K562 (cell line): ENCODE measurements at regions not wholly inside any gene's neighbourhood (a gene's known extent, or its start where the extent isn't known, plus 50 kb on each side); places are given as distances from the start of the nearest gene placed in this dataset.

Experiments
- ATAC-seq: fragments of 200-7000 bp; cut with Tn5 transposase; 3 replicates; pipeline ENCODE4 v1.9.1; 2020; ENCODE audit warnings: moderate library complexity
- BruUV-seq: library from RNA; stranded (reverse); fragments of 400-500 nt; replicated peaks from 2 replicates; lab custom pipeline; 2021; lab: Mats Ljungman, UMichigan
- CTCF ChIA-PET: fragments of 300-600 bp; formaldehyde crosslinking; extraction: SDS; loops from one replicate; lab custom pipeline; 2021; ENCODE audit warnings: low intra/inter-chr PET ratio; lab: Yijun Ruan, JAX
- POLR2A ChIA-PET: fragments of 300-600, 350-650 bp; sonication (Branson Sonifier 250); formaldehyde crosslinking; extraction: SDS; loops from one replicate; lab custom pipeline; 2021; ENCODE audit warnings: antibody characterized with exemption, inconsistent platforms; lab: Yijun Ruan, JAX
- DNase-seq, 4 experiments: peaks; one replicate each; pipeline versions ENCODE4 v3.0.0 to v3.0.0-alpha.2; 2011 to 2018; ENCODE audit warnings: low spot score in 3 of 4, mixed read lengths in 3 of 4; ENCODE audit errors: extremely low read depth in 1 of 4
- FAIRE-seq: peaks from 2 replicates; lab custom pipeline; 2011; peaks lifted over from hg19 to GRCh38; lab: Jason Lieb, UNC
- H2AFZ ChIP-seq: 2 replicates; pipeline ENCODE4 v1.6.0; 2011; ENCODE audit warnings: low read depth, low read length, control low read depth, inconsistent platforms
- H3K27ac ChIP-seq: fragments of 200-600 bp; 3 replicates; pipeline ENCODE4 v1.8.0; 2011; ENCODE audit warnings: low read depth, mild to moderate bottlenecking, control low read depth, inconsistent platforms, low read length, moderate library complexity, mixed read lengths; ENCODE audit errors: extremely low read depth
- H3K27me3 ChIP-seq, 2 experiments: fragments of 300-600 bp in 1 of 2; 2 replicates in 1 of 2; 3 replicates in 1 of 2; pipeline versions ENCODE4 v1.6.0 to v1.8.0; 2011; ENCODE audit warnings: inconsistent platforms in 2 of 2, low read length in 2 of 2, mild to moderate bottlenecking in 1 of 2, mixed read lengths in 1 of 2, moderate library complexity in 1 of 2; ENCODE audit not compliant: control insufficient read depth in 2 of 2, insufficient read depth in 2 of 2
- H3K36me3 ChIP-seq: fragments of 300-600 bp; 3 replicates; pipeline ENCODE4 v1.8.0; 2011; ENCODE audit warnings: mild to moderate bottlenecking, low read length, inconsistent platforms; ENCODE audit not compliant: control insufficient read depth, insufficient read depth
- H3K4me1 ChIP-seq, 2 experiments: fragments of 200-600 bp in 1 of 2; replicated peaks in 1 of 2; 2 replicates in 1 of 2; 3 replicates in 1 of 2; pipeline versions ENCODE4 v1.5.1 to v1.8.0; 2011; ENCODE audit warnings: inconsistent platforms in 2 of 2, low read length in 2 of 2, mild to moderate bottlenecking in 1 of 2, mixed read lengths in 1 of 2, moderate library complexity in 1 of 2; ENCODE audit not compliant: control insufficient read depth in 2 of 2, insufficient read depth in 2 of 2
- H3K4me2 ChIP-seq: 2 replicates; pipeline ENCODE4 v1.6.1; 2011; ENCODE audit warnings: low read length, control low read depth, inconsistent platforms, mixed read lengths; ENCODE audit not compliant: insufficient read depth
- H3K4me3 ChIP-seq: fragments of 200-600 bp; sonication (generic), shearing (Covaris generic); 2 replicates; pipeline ENCODE4 v1.5.1; 2016; ENCODE audit warnings: control low read depth, inconsistent platforms
- H3K79me2 ChIP-seq: fragments of 200-600 bp; 3 replicates; pipeline ENCODE4 v1.8.0; 2011; ENCODE audit warnings: low read length, inconsistent platforms; ENCODE audit not compliant: control insufficient read depth, insufficient read depth
- H3K9ac ChIP-seq, 2 experiments: 2 replicates each; pipeline versions ENCODE4 v1.6.0 to v1.6.1; 2011; ENCODE audit warnings: low read depth in 2 of 2, low read length in 2 of 2, control low read depth in 1 of 2, inconsistent platforms in 1 of 2, mild to moderate bottlenecking in 1 of 2, mixed read lengths in 1 of 2; ENCODE audit not compliant: insufficient read depth in 1 of 2
- H3K9me1 ChIP-seq: one replicate; pipeline ENCODE4 v1.6.0; 2011; ENCODE audit warnings: inconsistent platforms, mild to moderate bottlenecking, low read length, moderate library complexity; ENCODE audit not compliant: control insufficient read depth, insufficient read depth
- H3K9me3 ChIP-seq: replicated peaks from 2 replicates; pipeline ENCODE4 v1.5.1; 2011; ENCODE audit warnings: low read depth, low read length, inconsistent platforms; ENCODE audit not compliant: control insufficient read depth, insufficient read depth
- H4K20me1 ChIP-seq: replicated peaks from 2 replicates; pipeline ENCODE4 v1.6.1; 2011; ENCODE audit warnings: low read length, inconsistent platforms, mixed read lengths; ENCODE audit not compliant: control insufficient read depth, insufficient read depth
- CBX1 ChIP-seq: sonication (generic); IDR thresholded peaks from 2 replicates; pipeline ENCODE4 v1.6.1; 2016; ENCODE audit warnings: antibody characterized with exemption, low read depth, mild to moderate bottlenecking
- CREBBP ChIP-seq: IDR thresholded peaks from one replicate; pipeline ENCODE4 v1.6.1; 2012; ENCODE audit warnings: low read depth, mild to moderate bottlenecking, control low read depth, inconsistent platforms, low read length
- ETS2 ChIP-seq: IDR thresholded peaks from 2 replicates; pipeline ENCODE4 v1.6.1; 2016; ENCODE audit warnings: borderline replicate concordance, missing genetic modification characterization, mild to moderate bottlenecking, moderate library complexity, missing compliant biosample characterization; ENCODE audit not compliant: poor library complexity, severe bottlenecking
- ETV5 ChIP-seq: sonication (generic); formaldehyde crosslinking; IDR thresholded peaks from 2 replicates; pipeline ENCODE4 v1.4.0; 2020; ENCODE audit warnings: low read depth, mild to moderate bottlenecking, missing genetic modification reagents
- FOXK2 ChIP-seq, 2 experiments: fragments of 450-650 bp; IDR thresholded peaks in 1 of 2; conservative IDR thresholded peaks in 1 of 2; 2 replicates each; pipeline ENCODE4 v1.6.1; 2016; ENCODE audit warnings: low read depth in 2 of 2, mild to moderate bottlenecking in 1 of 2
- GATAD2B ChIP-seq: fragments of 450-650 bp; IDR thresholded peaks from 2 replicates; pipeline ENCODE4 v1.6.1; 2017; ENCODE audit warnings: mild to moderate bottlenecking, borderline replicate concordance
- MBD2 ChIP-seq: sonication (generic); IDR thresholded peaks from 2 replicates; pipeline ENCODE4 v1.6.1; 2016; ENCODE audit warnings: low read depth, borderline replicate concordance
- NELFE ChIP-seq: IDR thresholded peaks from 2 replicates; pipeline ENCODE4 v1.6.1; 2011; ENCODE audit warnings: mild to moderate bottlenecking; ENCODE audit not compliant: insufficient read depth, insufficient read length
- PRPF4 ChIP-seq: fragments of 200-400 bp; formaldehyde crosslinking; IDR thresholded peaks from one replicate; pipeline ENCODE4 v1.6.1; 2017; ENCODE audit warnings: low read length, low read depth, mild to moderate bottlenecking; ENCODE audit not compliant: insufficient read depth, poor library complexity, severe bottlenecking
- RBM39 ChIP-seq: fragments of 200-400 bp; formaldehyde crosslinking; optimal IDR thresholded peaks from 2 replicates; pipeline ENCODE3; 2018; ENCODE audit warnings: low read depth, low read length
- XRCC3 ChIP-seq: fragments of 450-650 bp; IDR thresholded peaks from 2 replicates; pipeline ENCODE4 v1.6.1; 2017; ENCODE audit warnings: mild to moderate bottlenecking, moderate library complexity
- ZNF3 ChIP-seq: fragments of 250-450 bp; sonication (Bioruptor Pico); IDR thresholded peaks from 2 replicates; pipeline ENCODE4 v1.5.0; 2021; ENCODE audit warnings: mild to moderate bottlenecking, moderate library complexity
- ZNF589 ChIP-seq: fragments of 200-800 bp; sonication (Bioruptor generic); IDR thresholded peaks from 2 replicates; pipeline ENCODE4 v1.6.1; 2016; ENCODE audit warnings: low read depth, missing genetic modification characterization, missing compliant biosample characterization
- WGBS: fragments of 100-300 bp; shearing (Covaris generic); methylation state at CpG from one replicate; pipeline ENCODE4 v1.1.6; 2016; ENCODE audit warnings: low coverage, mixed read lengths; ENCODE audit not compliant: insufficient coverage; ENCODE audit errors: missing lambda C conversion rate; 5-methylcytosine and 5-hydroxymethylcytosine counted together
- in situ Hi-C: fragments of 300-500 bp; cut with MboI; formaldehyde crosslinking; loops from 4 replicates; pipeline ENCODE4 v1.15.0; 2018; ENCODE audit warnings: inconsistent platforms, mixed read lengths
- intact Hi-C: fragments of 100-400 bp; cut with micrococcal nuclease; formaldehyde crosslinking; loops from 2 replicates; pipeline ENCODE4 v1.14.2; 2022

- in situ Hi-C loops = no loop called here
- FAIRE-seq = no peak
- intact Hi-C loops = no loop called here
Observed at GRCh38 chr3:30222441-30222840, 384.0 kb upstream of the TGFBR2 start.

GRCh38 chr3:30225021-30225420 is 381.4 kb upstream of the TGFBR2 start:
- in situ Hi-C loops = no loop called here
- no peak overlapping the region for H2AFZ ChIP-seq
- H3K9me1 ChIP-seq = no peaks in the 10 kb centered on the region
- H4K20me1 ChIP-seq = no peaks in the 10 kb centered on the region
- DNase-seq (no peak), FAIRE-seq (no peak), ATAC-seq (no peak)
- no peak overlapping the region for H3K4me3 ChIP-seq
- intact Hi-C loops = no loop called here
- ChIA-PET POLR2A (no interaction called here), CTCF (no interaction called here)
- H3K4me1 ChIP-seq = no peaks in the 10 kb centered on the region
- 6% methylated on average over 2 of the region's 2 CpGs for WGBS
- H3K79me2 ChIP-seq = no peaks in the 10 kb centered on the region
- no TSS peak for BruUV-seq
- H3K36me3 ChIP-seq = no peaks in the 10 kb centered on the region
- H3K27ac ChIP-seq = no peak overlapping the region
- no peak overlapping the region for H3K9ac ChIP-seq
- H3K27me3 ChIP-seq = no peaks in the 10 kb centered on the region
- no peak overlapping the region for H3K4me2 ChIP-seq
- H3K9me3 ChIP-seq = peaks cover 2% of the 10 kb centered on the region; the same call in 1 of the 2 replicates
- TF ChIP-seq NELFE (no peak), ZNF3 (CRISPR knock-in tag) (no peak), XRCC3 (no peak), FOXK2 (conservative IDR thresholded peaks at IDR 0.05 in 1 of 2, IDR thresholded peaks at IDR 0.05 in 1 of 2; ENCODE audit: low read depth in 2 of 2) (no peak), ZNF589 (CRISPR knock-in tag) (no peak), GATAD2B (no peak), PRPF4 (no peak)

More at GRCh38 chr3:30222441-30222840, 384.0 kb upstream of the TGFBR2 start:
- Histone ChIP-seq H2AFZ (no peak overlapping the region), H3K9ac (no peak overlapping the region), H3K36me3 (no peaks in the 10 kb centered on the region), H3K9me1 (no peaks in the 10 kb centered on the region), H3K79me2 (no peaks in the 10 kb centered on the region), H3K9me3 (no peaks in the 10 kb centered on the region; the same call in 1 of the 2 replicates), H3K27me3 (no peaks in the 10 kb centered on the region), H3K4me2 (no peak overlapping the region), H4K20me1 (no peaks in the 10 kb centered on the region), H3K27ac (no peak overlapping the region), H3K4me1 (no peaks in the 10 kb centered on the region), H3K4me3 (no peak overlapping the region)
- no peak for TF ChIP-seq CREBBP
- no peak for TF ChIP-seq ETS2 (tag)
- no peak for TF ChIP-seq MBD2
- TF ChIP-seq ETV5 = no peak
- TF ChIP-seq RBM39 = no peak
- TF ChIP-seq CBX1 = no peak
- ATAC-seq (no peak), DNase-seq (no peak)
- 0% methylated on average over 2 of the region's 2 CpGs for WGBS
- CTCF ChIA-PET = no interaction called here
- POLR2A ChIA-PET = no interaction called here
- no TSS peak for BruUV-seq
